ENCODE measurements at regions not wholly inside any gene's neighbourhood (a gene's known extent, or its start where the extent isn't known, plus 50 kb on each side); places are given as distances from the start of the nearest gene placed in this dataset.

DNA sequence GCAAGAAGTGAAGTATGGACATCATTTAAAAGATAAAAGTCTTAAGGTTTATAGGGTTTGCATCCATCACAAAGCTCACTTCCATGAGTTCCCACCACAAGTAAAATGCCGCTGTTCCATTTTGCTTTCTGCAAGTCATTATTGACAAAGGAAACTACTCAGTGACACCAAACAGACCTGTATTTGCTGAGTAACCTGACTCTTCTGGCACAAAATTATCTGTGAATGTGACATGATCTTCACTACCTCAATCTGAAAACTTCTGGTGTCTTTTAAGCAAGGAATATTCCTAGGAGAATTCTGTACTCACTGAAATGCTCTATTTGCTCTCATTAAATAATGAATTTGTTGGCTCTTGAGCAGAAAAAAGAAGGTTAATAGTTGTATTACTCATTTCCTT, 1077.4 kb upstream of the ADGRL4 start:
- TF ChIP-seq, protein P1, sequence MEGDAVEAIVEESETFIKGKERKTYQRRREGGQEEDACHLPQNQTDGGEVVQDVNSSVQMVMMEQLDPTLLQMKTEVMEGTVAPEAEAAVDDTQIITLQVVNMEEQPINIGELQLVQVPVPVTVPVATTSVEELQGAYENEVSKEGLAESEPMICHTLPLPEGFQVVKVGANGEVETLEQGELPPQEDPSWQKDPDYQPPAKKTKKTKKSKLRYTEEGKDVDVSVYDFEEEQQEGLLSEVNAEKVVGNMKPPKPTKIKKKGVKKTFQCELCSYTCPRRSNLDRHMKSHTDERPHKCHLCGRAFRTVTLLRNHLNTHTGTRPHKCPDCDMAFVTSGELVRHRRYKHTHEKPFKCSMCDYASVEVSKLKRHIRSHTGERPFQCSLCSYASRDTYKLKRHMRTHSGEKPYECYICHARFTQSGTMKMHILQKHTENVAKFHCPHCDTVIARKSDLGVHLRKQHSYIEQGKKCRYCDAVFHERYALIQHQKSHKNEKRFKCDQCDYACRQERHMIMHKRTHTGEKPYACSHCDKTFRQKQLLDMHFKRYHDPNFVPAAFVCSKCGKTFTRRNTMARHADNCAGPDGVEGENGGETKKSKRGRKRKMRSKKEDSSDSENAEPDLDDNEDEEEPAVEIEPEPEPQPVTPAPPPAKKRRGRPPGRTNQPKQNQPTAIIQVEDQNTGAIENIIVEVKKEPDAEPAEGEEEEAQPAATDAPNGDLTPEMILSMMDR (conservative IDR thresholded peaks at IDR 0.05), result no peak; the same call in 1 of the 2 replicates
- H3K27ac ChIP-seq, result no peak overlapping the region

DNA sequence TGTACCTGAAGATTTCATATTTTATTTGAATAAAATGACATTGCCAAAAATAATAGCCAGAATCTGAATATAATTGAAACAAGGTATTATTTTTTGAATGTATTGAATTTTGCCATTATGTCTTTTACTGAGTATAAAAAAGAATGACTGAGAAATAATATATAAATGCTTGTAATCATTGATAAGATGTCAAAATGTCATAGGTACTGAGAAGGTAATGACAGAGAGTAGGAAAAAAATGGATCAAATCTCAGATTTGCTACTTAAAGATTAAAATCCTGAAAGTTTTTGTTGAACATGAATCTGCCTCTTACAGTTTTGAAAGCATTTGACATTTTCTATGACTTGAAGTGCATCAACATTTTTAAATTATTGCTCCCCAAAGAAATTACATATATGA, 1069.9 kb upstream of the ADGRL4 start:
- H3K27ac ChIP-seq, result no peak overlapping the region
- TF ChIP-seq, protein P1 (conservative IDR thresholded peaks at IDR 0.05), result no peak

DNA sequence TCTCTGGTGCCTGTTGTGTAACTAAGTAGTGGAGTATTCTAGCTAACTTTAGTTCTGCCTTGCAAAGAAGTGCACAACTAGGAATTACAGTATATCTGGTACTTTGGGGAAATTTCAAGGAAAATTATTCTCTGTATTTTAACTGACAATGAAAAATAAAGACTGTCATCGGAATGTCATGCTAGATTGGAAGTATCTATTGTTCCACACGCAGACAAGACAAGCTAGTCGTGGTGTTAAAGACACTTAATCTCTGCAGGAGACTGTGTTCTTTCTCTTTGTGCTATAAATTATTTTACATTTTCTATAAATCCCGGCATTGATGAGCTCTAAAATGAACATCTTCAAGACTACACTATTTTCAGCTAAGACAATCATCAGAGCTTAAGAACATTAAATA, 1068.8 kb upstream of the ADGRL4 start:
- TF ChIP-seq, protein P1 (conservative IDR thresholded peaks at IDR 0.05), result no peak
- H3K27ac ChIP-seq, result no peak overlapping the region

DNA sequence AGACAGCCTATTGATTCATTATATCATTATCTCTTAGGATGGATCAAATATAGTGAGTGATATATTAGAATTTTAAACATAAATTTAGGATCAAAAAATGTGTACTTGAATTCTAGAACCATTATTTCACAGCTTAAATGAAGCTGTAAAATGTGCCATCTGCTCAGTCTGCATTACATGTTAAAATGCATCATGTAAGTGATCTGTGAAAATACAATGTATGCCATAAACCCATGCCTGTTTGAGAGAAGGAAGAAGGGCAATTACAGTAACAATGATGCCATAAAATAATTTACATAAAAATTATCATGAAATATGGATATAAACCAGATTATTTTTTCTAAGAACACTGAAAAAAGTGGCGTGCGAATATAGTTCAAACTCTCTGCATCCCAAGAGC, 1066.0 kb upstream of the ADGRL4 start:
- TF ChIP-seq, protein P1 (conservative IDR thresholded peaks at IDR 0.05), result no peak
- no peak overlapping the region for H3K27ac ChIP-seq

DNA sequence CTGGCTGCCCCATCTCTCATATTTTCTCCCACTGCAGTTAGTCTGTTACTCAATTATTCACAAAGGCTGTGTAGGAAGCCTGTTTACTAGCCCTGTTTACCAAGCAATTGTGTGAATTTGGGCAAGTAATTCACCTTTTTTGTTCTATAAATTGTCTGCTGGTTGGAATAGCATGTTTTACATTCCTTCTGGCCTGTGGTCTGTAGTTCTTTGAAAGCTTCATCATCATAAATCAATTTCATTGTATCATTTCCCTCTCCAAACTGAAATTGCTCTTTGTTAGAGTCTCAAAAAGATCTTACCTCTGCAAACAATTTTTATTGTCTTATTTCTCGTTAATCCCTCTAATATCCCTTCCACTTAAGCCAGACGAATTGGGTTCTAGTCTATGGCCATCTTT, 1059.5 kb upstream of the ADGRL4 start:
- no peak overlapping the region for H3K27ac ChIP-seq
- TF ChIP-seq, protein P1 (conservative IDR thresholded peaks at IDR 0.05), result no peak

DNA sequence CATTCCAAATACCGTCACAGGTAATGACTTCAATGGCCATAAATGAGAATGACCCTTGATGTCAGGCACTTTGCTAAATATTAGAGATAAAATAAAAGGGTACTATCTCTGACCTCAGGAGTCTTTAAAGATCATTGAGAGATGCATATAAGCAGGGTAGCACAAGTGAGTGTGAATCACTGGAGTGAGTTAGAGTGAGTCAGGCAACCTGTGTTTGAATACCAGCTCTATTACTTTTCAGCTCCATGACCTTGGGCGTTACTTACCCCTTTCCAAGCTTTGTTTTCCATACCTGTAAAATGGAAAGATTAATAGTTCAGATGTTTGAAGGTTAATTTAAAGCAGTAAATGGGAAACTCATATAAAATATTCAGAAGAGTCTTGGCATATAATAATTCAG, 1058.0 kb upstream of the ADGRL4 start:
- TF ChIP-seq, protein P1 (conservative IDR thresholded peaks at IDR 0.05), result no peak
- H3K27ac ChIP-seq, result no peak overlapping the region

DNA sequence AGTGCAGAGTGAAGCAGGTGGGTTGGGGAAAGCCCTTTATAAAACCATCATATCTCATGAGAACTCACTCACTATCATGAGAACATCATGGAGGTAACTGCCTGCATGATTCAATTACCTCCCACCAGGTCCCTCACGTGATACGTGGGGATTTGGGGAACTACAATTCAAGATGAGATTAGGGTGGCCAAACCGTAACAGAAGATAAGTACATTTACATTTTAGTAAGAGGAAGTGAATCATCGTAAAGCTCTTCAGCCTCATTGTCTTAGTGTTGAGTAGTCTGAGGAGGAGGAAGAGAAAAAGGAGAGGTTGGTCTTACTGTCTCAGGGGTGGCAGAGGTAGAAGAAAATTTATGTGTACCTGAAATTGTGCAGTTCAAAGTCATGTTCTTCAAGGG, 1053.4 kb upstream of the ADGRL4 start:
- no peak overlapping the region for H3K27ac ChIP-seq
- TF ChIP-seq, protein P1 (conservative IDR thresholded peaks at IDR 0.05), result no peak

DNA sequence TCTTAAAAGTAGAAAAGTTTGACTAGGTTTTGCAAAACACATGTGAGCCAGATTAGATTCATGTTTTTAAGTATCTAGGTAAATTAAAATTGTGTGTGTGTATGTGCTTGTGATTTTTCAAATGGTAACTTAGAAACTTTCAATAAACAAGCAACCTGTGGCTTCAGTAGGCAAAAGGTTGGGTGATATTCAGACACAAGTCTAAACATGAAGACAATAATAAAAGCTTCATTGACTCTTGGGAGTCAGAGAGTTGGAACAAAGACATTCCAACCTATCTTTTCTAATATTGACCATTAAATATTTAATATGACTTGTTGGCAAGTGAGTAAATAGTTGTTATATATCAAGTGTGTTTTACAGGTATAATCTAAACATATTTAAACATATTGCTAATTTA, 1049.6 kb upstream of the ADGRL4 start:
- TF ChIP-seq, protein P1 (conservative IDR thresholded peaks at IDR 0.05), result no peak
- H3K27ac ChIP-seq, result no peak overlapping the region
